ENCODE measurements at regions not wholly inside any gene's neighbourhood (a gene's known extent, or its start where the extent isn't known, plus 50 kb on each side); places are given as distances from the start of the nearest gene placed in this dataset.
A peak's percentile ranks its signal among the peaks of the same experiment; 100 is the strongest.

DNA sequence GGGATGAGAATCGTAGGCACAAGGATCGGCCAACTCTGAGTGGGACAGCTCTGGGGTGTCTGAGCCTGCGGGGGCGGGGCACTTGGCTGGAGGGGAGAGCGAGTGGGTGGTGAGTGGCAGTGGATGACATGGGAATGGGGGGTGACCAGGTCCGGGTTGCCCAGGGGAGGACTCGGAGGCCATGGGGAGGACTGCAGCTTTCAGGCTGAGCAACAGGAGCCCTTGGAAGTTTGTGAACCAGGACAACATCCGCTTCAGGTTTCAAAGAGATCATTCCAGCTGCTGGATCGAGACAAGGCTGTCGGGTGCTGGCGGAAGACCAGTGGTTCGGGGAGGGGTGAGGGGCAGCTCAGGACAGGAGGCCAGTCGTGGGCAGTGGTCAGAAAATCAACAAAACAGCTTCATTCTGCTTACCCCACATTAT lies 124.4 kb upstream of the IRF2BP2 start:
- TF ChIP-seq, protein P1, sequence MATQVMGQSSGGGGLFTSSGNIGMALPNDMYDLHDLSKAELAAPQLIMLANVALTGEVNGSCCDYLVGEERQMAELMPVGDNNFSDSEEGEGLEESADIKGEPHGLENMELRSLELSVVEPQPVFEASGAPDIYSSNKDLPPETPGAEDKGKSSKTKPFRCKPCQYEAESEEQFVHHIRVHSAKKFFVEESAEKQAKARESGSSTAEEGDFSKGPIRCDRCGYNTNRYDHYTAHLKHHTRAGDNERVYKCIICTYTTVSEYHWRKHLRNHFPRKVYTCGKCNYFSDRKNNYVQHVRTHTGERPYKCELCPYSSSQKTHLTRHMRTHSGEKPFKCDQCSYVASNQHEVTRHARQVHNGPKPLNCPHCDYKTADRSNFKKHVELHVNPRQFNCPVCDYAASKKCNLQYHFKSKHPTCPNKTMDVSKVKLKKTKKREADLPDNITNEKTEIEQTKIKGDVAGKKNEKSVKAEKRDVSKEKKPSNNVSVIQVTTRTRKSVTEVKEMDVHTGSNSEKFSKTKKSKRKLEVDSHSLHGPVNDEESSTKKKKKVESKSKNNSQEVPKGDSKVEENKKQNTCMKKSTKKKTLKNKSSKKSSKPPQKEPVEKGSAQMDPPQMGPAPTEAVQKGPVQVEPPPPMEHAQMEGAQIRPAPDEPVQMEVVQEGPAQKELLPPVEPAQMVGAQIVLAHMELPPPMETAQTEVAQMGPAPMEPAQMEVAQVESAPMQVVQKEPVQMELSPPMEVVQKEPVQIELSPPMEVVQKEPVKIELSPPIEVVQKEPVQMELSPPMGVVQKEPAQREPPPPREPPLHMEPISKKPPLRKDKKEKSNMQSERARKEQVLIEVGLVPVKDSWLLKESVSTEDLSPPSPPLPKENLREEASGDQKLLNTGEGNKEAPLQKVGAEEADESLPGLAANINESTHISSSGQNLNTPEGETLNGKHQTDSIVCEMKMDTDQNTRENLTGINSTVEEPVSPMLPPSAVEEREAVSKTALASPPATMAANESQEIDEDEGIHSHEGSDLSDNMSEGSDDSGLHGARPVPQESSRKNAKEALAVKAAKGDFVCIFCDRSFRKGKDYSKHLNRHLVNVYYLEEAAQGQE (IDR thresholded peaks at IDR 0.05; ENCODE audit: insufficient read depth in 1 of 2, low read depth in 2 of 2, low read length in 1 of 2), result no peak
- TF ChIP-seq, protein P2, sequence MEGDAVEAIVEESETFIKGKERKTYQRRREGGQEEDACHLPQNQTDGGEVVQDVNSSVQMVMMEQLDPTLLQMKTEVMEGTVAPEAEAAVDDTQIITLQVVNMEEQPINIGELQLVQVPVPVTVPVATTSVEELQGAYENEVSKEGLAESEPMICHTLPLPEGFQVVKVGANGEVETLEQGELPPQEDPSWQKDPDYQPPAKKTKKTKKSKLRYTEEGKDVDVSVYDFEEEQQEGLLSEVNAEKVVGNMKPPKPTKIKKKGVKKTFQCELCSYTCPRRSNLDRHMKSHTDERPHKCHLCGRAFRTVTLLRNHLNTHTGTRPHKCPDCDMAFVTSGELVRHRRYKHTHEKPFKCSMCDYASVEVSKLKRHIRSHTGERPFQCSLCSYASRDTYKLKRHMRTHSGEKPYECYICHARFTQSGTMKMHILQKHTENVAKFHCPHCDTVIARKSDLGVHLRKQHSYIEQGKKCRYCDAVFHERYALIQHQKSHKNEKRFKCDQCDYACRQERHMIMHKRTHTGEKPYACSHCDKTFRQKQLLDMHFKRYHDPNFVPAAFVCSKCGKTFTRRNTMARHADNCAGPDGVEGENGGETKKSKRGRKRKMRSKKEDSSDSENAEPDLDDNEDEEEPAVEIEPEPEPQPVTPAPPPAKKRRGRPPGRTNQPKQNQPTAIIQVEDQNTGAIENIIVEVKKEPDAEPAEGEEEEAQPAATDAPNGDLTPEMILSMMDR (IDR thresholded peaks at IDR 0.05), result no peak
- no peak for TF ChIP-seq SIN3A (IDR thresholded peaks at IDR 0.05; ENCODE audit: borderline replicate concordance, insufficient read depth, low read depth, low read length)
- TF ChIP-seq TCF7L2 (IDR thresholded peaks at IDR 0.05; ENCODE audit: low read depth, low read length), result no peak
- TF ChIP-seq POLR2AphosphoS5 (IDR thresholded peaks at IDR 0.05; ENCODE audit: low read depth, low read length), result no peak
- no peak for ATAC-seq
- Histone ChIP-seq H3K27ac (ENCODE audit: low read length) (peak overlapping the region; percentile 74), H3K4me1 (ENCODE audit: control insufficient read depth, insufficient read depth, low read length) (peaks cover 25% of the 10 kb centered on the region), H3K4me3 (ENCODE audit: low read depth in 2 of 2, low read length in 2 of 2) (no peak overlapping the region), H3K36me3 (ENCODE audit: control insufficient read depth, insufficient read depth, low read length) (no peaks in the 10 kb centered on the region), H3K27me3 (ENCODE audit: control insufficient read depth, insufficient read depth, low read length) (no peaks in the 10 kb centered on the region), H3K9me3 (ENCODE audit: control insufficient read depth, insufficient read depth, low read depth, low read length) (no peaks in the 10 kb centered on the region)
- in situ Hi-C loops (cut with HindIII; ENCODE audit: low pct_unique_long_range_greater_than_20kb, low sequenced_read_pairs) (loop anchor here (25.0 kb wide), 1 partner anchor 253 kb away; no protein-coding TSS in a partner anchor), intact Hi-C loops (cut with micrococcal nuclease; ENCODE audit: unreplicated experiment) (no loop called here)
- POLR2A ChIA-PET, result no interaction called here
- BruUV-seq (replicated peaks), result no TSS peak
- no peak for DNase-seq (ENCODE audit: low read depth, low spot score)
- CTCF ChIA-PET, result no interaction called here

DNA sequence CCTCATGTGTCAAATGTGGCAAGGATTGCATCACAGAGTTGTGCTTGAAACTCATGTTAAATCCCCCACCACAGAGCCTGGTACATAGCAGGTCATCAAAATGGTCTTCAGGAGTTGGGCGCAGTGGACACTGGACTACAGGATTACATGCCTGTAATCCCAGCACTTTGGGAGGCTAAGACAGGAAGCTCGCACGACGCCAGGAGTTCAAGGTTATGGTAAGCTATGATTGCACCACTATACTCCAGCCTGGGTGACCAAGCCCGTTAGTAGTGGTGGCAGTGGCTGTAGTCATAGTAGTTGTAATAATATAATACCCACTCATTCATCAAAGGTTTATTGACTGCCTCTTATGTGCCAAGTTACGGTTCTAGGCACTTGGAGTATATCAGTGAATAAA lies 123.4 kb upstream of the IRF2BP2 start:
- no peaks in the 10 kb centered on the region for H3K9me3 ChIP-seq (ENCODE audit: control insufficient read depth, insufficient read depth, low read depth, low read length)
- no peak overlapping the region for H3K4me3 ChIP-seq (ENCODE audit: low read depth in 2 of 2, low read length in 2 of 2)
- DNase-seq (ENCODE audit: low read depth, low spot score) (no peak), ATAC-seq (no peak)
- CTCF ChIA-PET, result no interaction called here
- H3K27me3 ChIP-seq (ENCODE audit: control insufficient read depth, insufficient read depth, low read length), result no peaks in the 10 kb centered on the region
- TF ChIP-seq, protein P2 (IDR thresholded peaks at IDR 0.05), result no peak
- TF ChIP-seq, protein P1 (IDR thresholded peaks at IDR 0.05; ENCODE audit: insufficient read depth in 1 of 2, low read depth in 2 of 2, low read length in 1 of 2), result no peak
- TF ChIP-seq TCF7L2 (IDR thresholded peaks at IDR 0.05; ENCODE audit: low read depth, low read length), result no peak
- no peak for TF ChIP-seq POLR2AphosphoS5 (IDR thresholded peaks at IDR 0.05; ENCODE audit: low read depth, low read length)
- TF ChIP-seq SIN3A (IDR thresholded peaks at IDR 0.05; ENCODE audit: borderline replicate concordance, insufficient read depth, low read depth, low read length), result no peak
- H3K36me3 ChIP-seq (ENCODE audit: control insufficient read depth, insufficient read depth, low read length), result no peaks in the 10 kb centered on the region
- in situ Hi-C loops (cut with HindIII; ENCODE audit: low pct_unique_long_range_greater_than_20kb, low sequenced_read_pairs), result loop anchor here (25.0 kb wide), 1 partner anchor 254 kb away; no protein-coding TSS in a partner anchor
- BruUV-seq (replicated peaks), result no TSS peak
- peaks cover 28% of the 10 kb centered on the region for H3K4me1 ChIP-seq (ENCODE audit: control insufficient read depth, insufficient read depth, low read length)
- intact Hi-C loops (cut with micrococcal nuclease; ENCODE audit: unreplicated experiment), result no loop called here
- POLR2A ChIA-PET, result no interaction called here
- peak overlapping the region; percentile 95 for H3K27ac ChIP-seq (ENCODE audit: low read length)

All from Panc1 (cell line).